GM06990 (cell line): ENCODE measurements at regions not wholly inside any gene's neighbourhood (a gene's known extent, or its start where the extent isn't known, plus 50 kb on each side); places are given as distances from the start of the nearest gene placed in this dataset.

Experiments
- DNase-seq: peaks from one replicate; pipeline ENCODE4 v3.0.0-alpha.2; 2011; ENCODE audit not compliant: insufficient read length; ENCODE audit errors: extremely low read depth
- H3K27me3 ChIP-seq: replicated peaks from 2 replicates; pipeline ENCODE4 v1.6.0; 2011; ENCODE audit warnings: low read length; ENCODE audit not compliant: control insufficient read depth, insufficient read depth
- H3K36me3 ChIP-seq: 2 replicates; pipeline ENCODE4 v1.5.1; 2011; ENCODE audit warnings: low read length; ENCODE audit not compliant: control insufficient read depth, insufficient read depth
- H3K4me3 ChIP-seq: replicated peaks from 2 replicates; pipeline ENCODE4 v1.5.1; 2011; ENCODE audit warnings: low read depth, mild to moderate bottlenecking, control low read depth, low read length
- CTCF ChIP-seq: IDR thresholded peaks from 2 replicates; pipeline ENCODE4 v1.5.1; 2011; ENCODE audit warnings: low read length, control low read depth, mild to moderate bottlenecking, inconsistent platforms; ENCODE audit not compliant: insufficient read depth, poor library complexity, severe bottlenecking

GRCh38 chrX:117291760-117292159, 824.9 kb downstream of the KLHL13 start:
- H3K4me3 ChIP-seq = no peak overlapping the region
- no peak for DNase-seq
- TF ChIP-seq CTCF = no peak
- H3K27me3 ChIP-seq = no peaks in the 10 kb centered on the region
- no peaks in the 10 kb centered on the region for H3K36me3 ChIP-seq

- Histone ChIP-seq H3K36me3 (no peaks in the 10 kb centered on the region), H3K4me3 (no peak overlapping the region), H3K27me3 (no peaks in the 10 kb centered on the region)
- TF ChIP-seq CTCF = no peak
- DNase-seq = no peak
Measured at GRCh38 chrX:117274965-117275364, 812.2 kb upstream of the CT83 start.
